Neural cell (in vitro differentiated cells): ENCODE measurements at regions not wholly inside any gene's neighbourhood (a gene's known extent, or its start where the extent isn't known, plus 50 kb on each side); places are given as distances from the start of the nearest gene placed in this dataset.

Source experiments
- H2AFZ ChIP-seq: fragments of 200-600, 300-800 bp; sonication (generic), shearing (Covaris generic); 2 replicates; pipeline ENCODE4 v1.6.0; 2014; ENCODE audit warnings: low read depth, mild to moderate bottlenecking, antibody characterized with exemption, low read length, moderate library complexity
- H3F3A ChIP-seq: fragments of 200-600 bp; shearing (Covaris generic); 2 replicates; pipeline ENCODE4 v1.6.1; 2016; ENCODE audit warnings: mild to moderate bottlenecking, moderate library complexity, mixed read lengths, antibody characterized with exemption, low read length; ENCODE audit not compliant: insufficient read depth, poor library complexity, severe bottlenecking
- H3K27ac ChIP-seq: fragments of 200-600, 300-800 bp; sonication (generic), shearing (Covaris generic); 2 replicates; pipeline ENCODE4 v1.5.1; 2014; ENCODE audit warnings: mild to moderate bottlenecking, low read length, moderate library complexity
- H3K27me3 ChIP-seq: fragments of 300-800, 200-600 bp; sonication (generic), shearing (Covaris generic); 2 replicates; pipeline ENCODE4 v1.6.0; 2014; ENCODE audit warnings: mild to moderate bottlenecking, low read depth, low read length, moderate library complexity; ENCODE audit not compliant: insufficient read depth
- H3K36me3 ChIP-seq: fragments of 300-800, 200-600 bp; sonication (generic), shearing (Covaris generic); 2 replicates; pipeline ENCODE4 v1.5.1; 2014; ENCODE audit warnings: mild to moderate bottlenecking, antibody characterized with exemption, low read length, moderate library complexity; ENCODE audit not compliant: insufficient read depth
- H3K4me2 ChIP-seq: fragments of 300-800, 200-600 bp; sonication (generic), shearing (Covaris generic); 2 replicates; pipeline ENCODE4 v1.6.0; 2014; ENCODE audit warnings: mild to moderate bottlenecking, low read length
- H3K4me3 ChIP-seq: fragments of 300-800, 200-600 bp; sonication (generic), shearing (Covaris generic); 2 replicates; pipeline ENCODE4 v1.5.1; 2014; ENCODE audit warnings: mild to moderate bottlenecking, low read length, moderate library complexity
- H3K79me2 ChIP-seq: fragments of 200-600 bp; shearing (Covaris generic); replicated peaks from 2 replicates; pipeline ENCODE4 v1.6.0; 2014; ENCODE audit warnings: mild to moderate bottlenecking, low read length, moderate library complexity; ENCODE audit not compliant: insufficient read depth
- H3K9ac ChIP-seq: fragments of 300-800, 200-600 bp; sonication (generic), shearing (Covaris generic); 2 replicates; pipeline ENCODE4 v1.6.1; 2016; ENCODE audit warnings: mild to moderate bottlenecking, low read length, mixed read lengths
- H3K9me2 ChIP-seq: fragments of 200-600 bp; shearing (Covaris generic); 2 replicates; pipeline ENCODE4 v1.6.1; 2016; ENCODE audit warnings: mild to moderate bottlenecking, low read length, mixed read lengths; ENCODE audit not compliant: insufficient read depth
- H3K9me3 ChIP-seq: fragments of 200-600, 300-800 bp; sonication (generic), shearing (Covaris generic); 2 replicates; pipeline ENCODE4 v1.6.1; 2016; ENCODE audit warnings: mild to moderate bottlenecking, mixed run types, low read length, moderate library complexity, mixed read lengths
- H4K20me1 ChIP-seq: fragments of 200-600 bp; shearing (Covaris generic); 2 replicates; pipeline ENCODE4 v1.6.1; 2016; ENCODE audit warnings: mild to moderate bottlenecking, mixed run types; ENCODE audit not compliant: insufficient read depth
- CTCF ChIP-seq: fragments of 450-650 bp; IDR thresholded peaks from 2 replicates; pipeline ENCODE4 v1.5.1; 2014; ENCODE audit warnings: antibody characterized with exemption, mild to moderate bottlenecking, moderate library complexity; ENCODE audit not compliant: poor library complexity, severe bottlenecking
- EP300 ChIP-seq: fragments of 450-650 bp; conservative IDR thresholded peaks from 2 replicates; pipeline ENCODE4 v1.6.1; 2014; ENCODE audit warnings: antibody characterized with exemption, mild to moderate bottlenecking, moderate library complexity; ENCODE audit not compliant: poor library complexity, severe bottlenecking
- EZH2 ChIP-seq: fragments of 200-600, 300-800 bp; shearing (Covaris generic), sonication (generic); IDR thresholded peaks from 2 replicates; pipeline ENCODE4 v1.6.1; 2014; ENCODE audit warnings: antibody characterized with exemption, low read length, borderline replicate concordance, mild to moderate bottlenecking; ENCODE audit not compliant: insufficient read depth, poor library complexity, severe bottlenecking
- MXI1 ChIP-seq: fragments of 450-650 bp; conservative IDR thresholded peaks from 2 replicates; pipeline ENCODE4 v1.6.1; 2014; ENCODE audit warnings: antibody characterized with exemption, mild to moderate bottlenecking; ENCODE audit not compliant: poor library complexity, severe bottlenecking
- POLR2AphosphoS5 ChIP-seq: IDR thresholded peaks from 2 replicates; pipeline ENCODE4 v1.6.1; 2012
- RAD21 ChIP-seq: fragments of 450-650 bp; conservative IDR thresholded peaks from 2 replicates; pipeline ENCODE4 v1.6.1; 2014; ENCODE audit warnings: antibody characterized with exemption, mild to moderate bottlenecking, moderate library complexity
- REST ChIP-seq: IDR thresholded peaks from 2 replicates; pipeline ENCODE4 v1.6.1; 2012; ENCODE audit warnings: borderline replicate concordance
- SMC3 ChIP-seq: fragments of 450-650 bp; conservative IDR thresholded peaks from 2 replicates; pipeline ENCODE4 v1.6.1; 2014; ENCODE audit warnings: antibody characterized with exemption, mild to moderate bottlenecking, moderate library complexity; ENCODE audit not compliant: poor library complexity
- TAF1 ChIP-seq: IDR thresholded peaks from 2 replicates; pipeline ENCODE4 v1.6.1; 2012; ENCODE audit warnings: low read depth

- TF ChIP-seq RAD21 (no peak), EP300 (no peak)
Observed at GRCh38 chr1:103218369-103218768, 110.0 kb upstream of the COL11A1 start (continued).

- Histone ChIP-seq H2AFZ (no peak overlapping the region), H3K4me2 (no peak overlapping the region), H3F3A (no peaks in the 10 kb centered on the region), H3K36me3 (no peaks in the 10 kb centered on the region), H3K4me3 (no peak overlapping the region), H3K27ac (no peak overlapping the region), H3K9ac (no peak overlapping the region), H3K9me2 (no peaks in the 10 kb centered on the region), H3K9me3 (no peaks in the 10 kb centered on the region), H3K79me2 (no peaks in the 10 kb centered on the region), H3K27me3 (no peaks in the 10 kb centered on the region), H4K20me1 (no peaks in the 10 kb centered on the region)
- TF ChIP-seq SMC3, result no peak
- TF ChIP-seq TAF1, result no peak
- no peak for TF ChIP-seq EZH2
- TF ChIP-seq REST, result no peak
- no peak for TF ChIP-seq CTCF
- no peak for TF ChIP-seq MXI1
- no peak for TF ChIP-seq POLR2AphosphoS5
- TF ChIP-seq RAD21, result no peak
- TF ChIP-seq EP300, result no peak
Observed at GRCh38 chr1:103211073-103211472, 102.8 kb upstream of the COL11A1 start.

- Histone ChIP-seq H4K20me1 (no peaks in the 10 kb centered on the region), H3K4me2 (no peak overlapping the region), H2AFZ (no peak overlapping the region), H3K9ac (no peak overlapping the region), H3K9me2 (no peaks in the 10 kb centered on the region), H3K9me3 (no peaks in the 10 kb centered on the region), H3K4me3 (no peak overlapping the region), H3K36me3 (no peaks in the 10 kb centered on the region), H3K27me3 (no peaks in the 10 kb centered on the region), H3K27ac (no peak overlapping the region), H3K79me2 (no peaks in the 10 kb centered on the region), H3F3A (no peaks in the 10 kb centered on the region)
- TF ChIP-seq EP300, result no peak
- no peak for TF ChIP-seq REST
- no peak for TF ChIP-seq TAF1
- no peak for TF ChIP-seq MXI1
- no peak for TF ChIP-seq EZH2
- TF ChIP-seq SMC3, result no peak
- TF ChIP-seq POLR2AphosphoS5, result no peak
- no peak for TF ChIP-seq RAD21
- no peak for TF ChIP-seq CTCF
Observed at GRCh38 chr1:103208844-103209243, 100.5 kb upstream of the COL11A1 start.
